Hepatocyte (in vitro differentiated cells): ENCODE measurements at regions not wholly inside any gene's neighbourhood (a gene's known extent, or its start where the extent isn't known, plus 50 kb on each side); places are given as distances from the start of the nearest gene placed in this dataset.

Experiments used
- EZH2 ChIP-seq: fragments of 200-600 bp; sonication (generic); IDR thresholded peaks from 2 replicates; pipeline ENCODE4 v1.6.1; 2016; ENCODE audit warnings: antibody characterized with exemption, mild to moderate bottlenecking, borderline replicate concordance
- EZH2phosphoT487 ChIP-seq: fragments of 200-600 bp; sonication (generic); IDR thresholded peaks from one replicate; pipeline ENCODE4 v1.6.1; 2018; ENCODE audit warnings: antibody characterized with exemption, mild to moderate bottlenecking, low read depth, moderate library complexity; ENCODE audit not compliant: unreplicated experiment, severe bottlenecking
- TF ChIP-seq, protein P1 (sequence below): fragments of 200-600 bp; sonication (generic); IDR thresholded peaks from 2 replicates; pipeline ENCODE4 v1.5.1; 2016; ENCODE audit warnings: antibody characterized with exemption, mild to moderate bottlenecking; ENCODE audit not compliant: poor library complexity

DNA sequence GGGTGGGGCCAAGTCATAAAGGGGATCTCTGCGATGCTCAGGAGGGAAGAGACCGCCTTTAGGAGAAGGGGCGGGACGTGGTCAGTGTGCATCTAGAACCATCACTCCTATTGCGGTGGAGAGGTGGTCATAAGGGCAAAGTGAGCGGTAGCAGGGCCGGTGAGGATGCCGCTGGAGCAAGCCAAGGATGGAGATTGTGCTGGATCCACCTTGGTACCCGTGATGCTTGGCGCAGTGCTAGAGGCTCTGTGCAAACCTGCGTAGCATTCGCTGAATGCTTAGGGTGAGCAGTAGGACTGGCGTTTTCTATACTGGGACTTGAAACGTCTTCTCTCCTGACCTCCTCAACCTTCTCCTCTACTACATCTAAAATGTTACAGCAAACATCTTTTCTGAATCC lies 294.2 kb downstream of the FGF9 start:
- TF ChIP-seq, protein P1, sequence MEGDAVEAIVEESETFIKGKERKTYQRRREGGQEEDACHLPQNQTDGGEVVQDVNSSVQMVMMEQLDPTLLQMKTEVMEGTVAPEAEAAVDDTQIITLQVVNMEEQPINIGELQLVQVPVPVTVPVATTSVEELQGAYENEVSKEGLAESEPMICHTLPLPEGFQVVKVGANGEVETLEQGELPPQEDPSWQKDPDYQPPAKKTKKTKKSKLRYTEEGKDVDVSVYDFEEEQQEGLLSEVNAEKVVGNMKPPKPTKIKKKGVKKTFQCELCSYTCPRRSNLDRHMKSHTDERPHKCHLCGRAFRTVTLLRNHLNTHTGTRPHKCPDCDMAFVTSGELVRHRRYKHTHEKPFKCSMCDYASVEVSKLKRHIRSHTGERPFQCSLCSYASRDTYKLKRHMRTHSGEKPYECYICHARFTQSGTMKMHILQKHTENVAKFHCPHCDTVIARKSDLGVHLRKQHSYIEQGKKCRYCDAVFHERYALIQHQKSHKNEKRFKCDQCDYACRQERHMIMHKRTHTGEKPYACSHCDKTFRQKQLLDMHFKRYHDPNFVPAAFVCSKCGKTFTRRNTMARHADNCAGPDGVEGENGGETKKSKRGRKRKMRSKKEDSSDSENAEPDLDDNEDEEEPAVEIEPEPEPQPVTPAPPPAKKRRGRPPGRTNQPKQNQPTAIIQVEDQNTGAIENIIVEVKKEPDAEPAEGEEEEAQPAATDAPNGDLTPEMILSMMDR = no peak
- TF ChIP-seq EZH2 (no peak), EZH2phosphoT487 (no peak)
